ENCODE measurements at regions not wholly inside any gene's neighbourhood (a gene's known extent, or its start where the extent isn't known, plus 50 kb on each side); places are given as distances from the start of the nearest gene placed in this dataset.
"Not testable (repeated sequence)": the region's sequence is repeated elsewhere in the genome, so short reads cannot be mapped to it uniquely, and the experiment has no call there.

GRCh38 chr2:109049022-109049421, 60.0 kb upstream of the EDAR start:
- no peak overlapping the region for H2BK12ac ChIP-seq (ENCODE audit: low read length in 2 of 2)
- no peaks in the 10 kb centered on the region for H3K79me1 ChIP-seq (replicated peaks; ENCODE audit: low read length, poor library complexity, severe bottlenecking)
- peaks cover 4% of the 10 kb centered on the region for H3K4me1 ChIP-seq (ENCODE audit: control insufficient read depth, insufficient read depth, low read depth, low read length)
- no peak overlapping the region for H2BK15ac ChIP-seq (ENCODE audit: low read depth, poor library complexity, severe bottlenecking)
- H3K14ac ChIP-seq (ENCODE audit: low read length in 2 of 2): no peak overlapping the region
- H3K23ac ChIP-seq (ENCODE audit: low read length in 2 of 2): no peak overlapping the region
- no peak overlapping the region for H2BK120ac ChIP-seq (ENCODE audit: low read depth, low read length)
- DNase-seq: no peak
- H3K4me2 ChIP-seq (ENCODE audit: low read length, poor library complexity, severe bottlenecking): no peak overlapping the region
- peaks cover 13 to 46% of the 10 kb centered on the region in 2 experiments for H3K27me3 ChIP-seq (ENCODE audit: control insufficient read depth in 1 of 2, insufficient read depth in 1 of 2, low read length in 2 of 2)
- no peak overlapping the region for H4K91ac ChIP-seq (ENCODE audit: low read length)
- H3K9ac ChIP-seq (ENCODE audit: low read length): no peak overlapping the region
- H3K27ac ChIP-seq (ENCODE audit: low read length, poor library complexity, severe bottlenecking): no peak overlapping the region
- H3K9me3 ChIP-seq (ENCODE audit: control insufficient read depth, low read length): no peaks in the 10 kb centered on the region
- no peak overlapping the region for H4K8ac ChIP-seq (ENCODE audit: low read length)
- H2AK5ac ChIP-seq (ENCODE audit: low read length, severe bottlenecking): no peak overlapping the region
- H3K4ac ChIP-seq (ENCODE audit: low read depth in 1 of 2, low read length in 2 of 2): no peak overlapping the region
- no peak overlapping the region for H3K18ac ChIP-seq (ENCODE audit: low read depth in 1 of 2, low read length in 2 of 2)
- H3K4me3 ChIP-seq (ENCODE audit: insufficient read depth in 1 of 2, low read depth in 1 of 2, low read length in 2 of 2): no peak overlapping the region
- no peaks in the 10 kb centered on the region for H3K36me3 ChIP-seq (ENCODE audit: control insufficient read depth in 1 of 2, insufficient read depth in 2 of 2, low read depth in 1 of 2, low read length in 2 of 2)
- H2AFZ ChIP-seq (ENCODE audit: low read depth, low read length): no peak overlapping the region
- H2BK5ac ChIP-seq (ENCODE audit: low read depth, low read length, poor library complexity, severe bottlenecking): no peak overlapping the region
- 92% methylated on average over 2 of the region's 6 CpGs for WGBS

GRCh38 chr2:109048163-109048562, 59.1 kb upstream of the EDAR start:
- Histone ChIP-seq H3K4ac (ENCODE audit: low read depth in 1 of 2, low read length in 2 of 2) (no peak overlapping the region), H4K8ac (ENCODE audit: low read length) (no peak overlapping the region), H3K27me3 (ENCODE audit: control insufficient read depth in 1 of 2, insufficient read depth in 1 of 2, low read length in 2 of 2) (peaks cover 7 to 44% of the 10 kb centered on the region in 2 experiments), H3K4me3 (ENCODE audit: insufficient read depth in 1 of 2, low read depth in 1 of 2, low read length in 2 of 2) (no peak overlapping the region), H2AFZ (ENCODE audit: low read depth, low read length) (no peak overlapping the region), H3K14ac (ENCODE audit: low read length in 2 of 2) (no peak overlapping the region), H4K91ac (ENCODE audit: low read length) (no peak overlapping the region), H2BK15ac (ENCODE audit: low read depth, poor library complexity, severe bottlenecking) (no peak overlapping the region), H3K4me1 (ENCODE audit: control insufficient read depth, insufficient read depth, low read depth, low read length) (peaks cover 4% of the 10 kb centered on the region), H3K18ac (ENCODE audit: low read depth in 1 of 2, low read length in 2 of 2) (no peak overlapping the region), H2AK5ac (ENCODE audit: low read length, severe bottlenecking) (no peak overlapping the region), H2BK120ac (ENCODE audit: low read depth, low read length) (no peak overlapping the region), H3K9ac (ENCODE audit: low read length) (no peak overlapping the region), H3K9me3 (ENCODE audit: control insufficient read depth, low read length) (no peaks in the 10 kb centered on the region), H3K79me1 (replicated peaks; ENCODE audit: low read length, poor library complexity, severe bottlenecking) (no peaks in the 10 kb centered on the region), H3K27ac (ENCODE audit: low read length, poor library complexity, severe bottlenecking) (no peak overlapping the region), H2BK12ac (ENCODE audit: low read length in 2 of 2) (no peak overlapping the region), H3K4me2 (ENCODE audit: low read length, poor library complexity, severe bottlenecking) (no peak overlapping the region), H3K36me3 (ENCODE audit: control insufficient read depth in 1 of 2, insufficient read depth in 2 of 2, low read depth in 1 of 2, low read length in 2 of 2) (no peaks in the 10 kb centered on the region), H3K23ac (ENCODE audit: low read length in 2 of 2) (no peak overlapping the region), H2BK5ac (ENCODE audit: low read depth, low read length, poor library complexity, severe bottlenecking) (no peak overlapping the region)
- WGBS: no CpG with 5 or more reads among the region's 1 CpG
- no peak for DNase-seq

GRCh38 chr2:109047569-109047968, 58.5 kb upstream of the EDAR start:
- not testable (repeated sequence) for H2BK120ac ChIP-seq (ENCODE audit: low read depth, low read length); H4K8ac ChIP-seq (ENCODE audit: low read length); H3K4me2 ChIP-seq (ENCODE audit: low read length, poor library complexity, severe bottlenecking); DNase-seq; H3K9me3 ChIP-seq (ENCODE audit: control insufficient read depth, low read length); H3K23ac ChIP-seq (ENCODE audit: low read length in 2 of 2); H3K4ac ChIP-seq (ENCODE audit: low read depth in 1 of 2, low read length in 2 of 2); H2AK5ac ChIP-seq (ENCODE audit: low read length, severe bottlenecking); H3K14ac ChIP-seq (ENCODE audit: low read length in 2 of 2); H3K4me1 ChIP-seq (ENCODE audit: control insufficient read depth, insufficient read depth, low read depth, low read length); H2AFZ ChIP-seq (ENCODE audit: low read depth, low read length); H3K79me1 ChIP-seq (replicated peaks; ENCODE audit: low read length, poor library complexity, severe bottlenecking); H2BK12ac ChIP-seq (ENCODE audit: low read length in 2 of 2); H3K18ac ChIP-seq (ENCODE audit: low read depth in 1 of 2, low read length in 2 of 2); H4K91ac ChIP-seq (ENCODE audit: low read length); H3K36me3 ChIP-seq (ENCODE audit: control insufficient read depth in 1 of 2, insufficient read depth in 2 of 2, low read depth in 1 of 2, low read length in 2 of 2); H2BK5ac ChIP-seq (ENCODE audit: low read depth, low read length, poor library complexity, severe bottlenecking); H3K4me3 ChIP-seq (ENCODE audit: insufficient read depth in 1 of 2, low read depth in 1 of 2, low read length in 2 of 2); H3K9ac ChIP-seq (ENCODE audit: low read length); H2BK15ac ChIP-seq (ENCODE audit: low read depth, poor library complexity, severe bottlenecking); H3K27ac ChIP-seq (ENCODE audit: low read length, poor library complexity, severe bottlenecking)
- peaks cover 7 to 42% of the 10 kb centered on the region in 2 experiments for H3K27me3 ChIP-seq (ENCODE audit: control insufficient read depth in 1 of 2, insufficient read depth in 1 of 2, low read length in 2 of 2)
- 65% methylated on average over 1 of the region's 5 CpGs for WGBS

GRCh38 chr2:109046925-109047508, 58.0 kb upstream of the EDAR start:
- H3K4ac ChIP-seq (ENCODE audit: low read depth in 1 of 2, low read length in 2 of 2): no peak overlapping the region
- H3K79me1 ChIP-seq (replicated peaks; ENCODE audit: low read length, poor library complexity, severe bottlenecking): no peaks in the 10 kb centered on the region
- no peak overlapping the region for H2AFZ ChIP-seq (ENCODE audit: low read depth, low read length)
- no peak overlapping the region for H2BK5ac ChIP-seq (ENCODE audit: low read depth, low read length, poor library complexity, severe bottlenecking)
- peak overlapping the region in 1 of 2 experiments; percentile 36 for H3K4me3 ChIP-seq (ENCODE audit: insufficient read depth in 1 of 2, low read depth in 1 of 2, low read length in 2 of 2)
- peak overlapping the region; percentile 21 for H4K91ac ChIP-seq (ENCODE audit: low read length)
- H3K23ac ChIP-seq (ENCODE audit: low read length in 2 of 2): no peak overlapping the region
- no peak overlapping the region for H4K8ac ChIP-seq (ENCODE audit: low read length)
- H2BK15ac ChIP-seq (ENCODE audit: low read depth, poor library complexity, severe bottlenecking): no peak overlapping the region
- no peak overlapping the region for H2BK12ac ChIP-seq (ENCODE audit: low read length in 2 of 2)
- WGBS: 83% methylated on average over 3 of the region's 4 CpGs
- no peak overlapping the region for H3K9ac ChIP-seq (ENCODE audit: low read length)
- H3K27me3 ChIP-seq (ENCODE audit: control insufficient read depth in 1 of 2, insufficient read depth in 1 of 2, low read length in 2 of 2): peaks cover 7 to 44% of the 10 kb centered on the region in 2 experiments
- peak overlapping the region in 1 of 2 experiments; percentile 87 for H3K14ac ChIP-seq (ENCODE audit: low read length in 2 of 2)
- no peak overlapping the region for H2AK5ac ChIP-seq (ENCODE audit: low read length, severe bottlenecking)
- no peaks in the 10 kb centered on the region for H3K36me3 ChIP-seq (ENCODE audit: control insufficient read depth in 1 of 2, insufficient read depth in 2 of 2, low read depth in 1 of 2, low read length in 2 of 2)
- H3K18ac ChIP-seq (ENCODE audit: low read depth in 1 of 2, low read length in 2 of 2): peak overlapping the region in 1 of 2 experiments; percentile 18
- H3K27ac ChIP-seq (ENCODE audit: low read length, poor library complexity, severe bottlenecking): no peak overlapping the region
- no peaks in the 10 kb centered on the region for H3K9me3 ChIP-seq (ENCODE audit: control insufficient read depth, low read length)
- H2BK120ac ChIP-seq (ENCODE audit: low read depth, low read length): no peak overlapping the region
- DNase-seq: peak; percentile 12
- peaks cover 4% of the 10 kb centered on the region for H3K4me1 ChIP-seq (ENCODE audit: control insufficient read depth, insufficient read depth, low read depth, low read length)
- no peak overlapping the region for H3K4me2 ChIP-seq (ENCODE audit: low read length, poor library complexity, severe bottlenecking)

Data from mesenchymal stem cell (in vitro differentiated cells and primary cell).